Left ventricle myocardium inferior (tissue), 1 donor: ENCODE measurements at regions not wholly inside any gene's neighbourhood (a gene's known extent, or its start where the extent isn't known, plus 50 kb on each side); places are given as distances from the start of the nearest gene placed in this dataset.
"Not testable (repeated sequence)": the region's sequence is repeated elsewhere in the genome, so short reads cannot be mapped to it uniquely, and the experiment has no call there.

ENCODE experiments used
- DNase-seq: peaks from one replicate; pipeline ENCODE4 v3.0.0-alpha.2; 2020
- H3K27ac ChIP-seq: fragments of 200-600 bp; replicated peaks from 2 replicates; pipeline ENCODE4 v1.8.0; 2021
- H3K27me3 ChIP-seq: fragments of 200-600 bp; 2 replicates; pipeline ENCODE4 v1.8.0; 2021; ENCODE audit warnings: low read depth
- H3K36me3 ChIP-seq: fragments of 200-600 bp; 2 replicates; pipeline ENCODE4 v1.8.0; 2021
- H3K4me1 ChIP-seq: fragments of 200-600 bp; 2 replicates; pipeline ENCODE4 v1.8.0; 2021
- H3K4me3 ChIP-seq: fragments of 200-600 bp; 2 replicates; pipeline ENCODE4 v1.8.0; 2021; ENCODE audit warnings: mild to moderate bottlenecking, moderate library complexity
- H3K9me3 ChIP-seq: fragments of 200-600 bp; replicated peaks from 2 replicates; pipeline ENCODE4 v1.8.0; 2021
- CTCF ChIP-seq: fragments of 200-600 bp; IDR thresholded peaks from 2 replicates; pipeline ENCODE4 v1.8.0; 2021; ENCODE audit warnings: antibody characterized with exemption, mild to moderate bottlenecking, borderline replicate concordance
- intact Hi-C: fragments of 100-400 bp; cut with micrococcal nuclease; formaldehyde crosslinking; loops from one replicate; pipeline ENCODE4 v1.11.0; 2022
- donor health status: DM: no; HTN: yes; CAD: no; lungs with severe emphysema.

GRCh38 chr4:186981161-186981560 lies 257.5 kb upstream of the FAT1 start:
- Histone ChIP-seq H3K27ac (no peak overlapping the region), H3K27me3 (no peaks in the 10 kb centered on the region), H3K9me3 (no peaks in the 10 kb centered on the region), H3K4me3 (no peak overlapping the region), H3K4me1 (no peaks in the 10 kb centered on the region), H3K36me3 (no peaks in the 10 kb centered on the region)
- intact Hi-C loops, result no loop called here
- DNase-seq, result no peak
- no peak for TF ChIP-seq CTCF

- no peak overlapping the region for H3K4me3 ChIP-seq
- no peaks in the 10 kb centered on the region for H3K9me3 ChIP-seq
- intact Hi-C loops, result no loop called here
- H3K27ac ChIP-seq, result no peak overlapping the region
- no peaks in the 10 kb centered on the region for H3K4me1 ChIP-seq
- no peak for TF ChIP-seq CTCF
- no peak for DNase-seq
- H3K36me3 ChIP-seq, result no peaks in the 10 kb centered on the region
- no peaks in the 10 kb centered on the region for H3K27me3 ChIP-seq
Observed at GRCh38 chr4:186982160-186982559, 258.5 kb upstream of the FAT1 start.

- H3K9me3 ChIP-seq, result no peaks in the 10 kb centered on the region
- no peaks in the 10 kb centered on the region for H3K4me1 ChIP-seq
- no peak overlapping the region for H3K27ac ChIP-seq
- no peaks in the 10 kb centered on the region for H3K27me3 ChIP-seq
- no peak overlapping the region for H3K4me3 ChIP-seq
- H3K36me3 ChIP-seq, result no peaks in the 10 kb centered on the region
- intact Hi-C loops, result no loop called here
- TF ChIP-seq CTCF, result no peak
- no peak for DNase-seq
Observed at GRCh38 chr4:186984105-186984644, 260.5 kb upstream of the FAT1 start.

- intact Hi-C loops, result no loop called here
- Histone ChIP-seq H3K27ac (no peak overlapping the region), H3K27me3 (no peaks in the 10 kb centered on the region), H3K4me3 (no peak overlapping the region), H3K36me3 (no peaks in the 10 kb centered on the region), H3K4me1 (no peaks in the 10 kb centered on the region), H3K9me3 (peaks cover 2% of the 10 kb centered on the region)
- DNase-seq, result no peak
- no peak for TF ChIP-seq CTCF
Observed at GRCh38 chr4:186999686-187000085, 276.0 kb upstream of the FAT1 start.

- H3K36me3 ChIP-seq, result no peaks in the 10 kb centered on the region
- no peak for TF ChIP-seq CTCF
- intact Hi-C loops, result no loop called here
Observed at GRCh38 chr4:187000281-187000680, 276.6 kb upstream of the FAT1 start.

GRCh38 chr4:187002133-187002532 lies 278.5 kb upstream of the FAT1 start:
- H3K9me3 ChIP-seq, H3K36me3 ChIP-seq, H3K4me3 ChIP-seq, H3K4me1 ChIP-seq, H3K27ac ChIP-seq, DNase-seq, intact Hi-C loops, H3K27me3 ChIP-seq: not testable (repeated sequence)

More at GRCh38 chr4:187000281-187000680, 276.6 kb upstream of the FAT1 start:
- no peak overlapping the region for H3K4me3 ChIP-seq
- DNase-seq, result no peak
- H3K27ac ChIP-seq, result no peak overlapping the region
- no peaks in the 10 kb centered on the region for H3K4me1 ChIP-seq
- H3K27me3 ChIP-seq, result no peaks in the 10 kb centered on the region
- H3K9me3 ChIP-seq, result peaks cover 2% of the 10 kb centered on the region
